K562 (cell line): ENCODE measurements at regions not wholly inside any gene's neighbourhood (a gene's known extent, or its start where the extent isn't known, plus 50 kb on each side); places are given as distances from the start of the nearest gene placed in this dataset.

ENCODE experiments used
- ATAC-seq: fragments of 200-7000 bp; cut with Tn5 transposase; 3 replicates; pipeline ENCODE4 v1.9.1; 2020; ENCODE audit warnings: moderate library complexity
- BruUV-seq: library from RNA; stranded (reverse); fragments of 400-500 nt; replicated peaks from 2 replicates; lab custom pipeline; 2021; lab: Mats Ljungman, UMichigan
- CTCF ChIA-PET: fragments of 300-600 bp; formaldehyde crosslinking; extraction: SDS; loops from one replicate; lab custom pipeline; 2021; ENCODE audit warnings: low intra/inter-chr PET ratio; lab: Yijun Ruan, JAX
- POLR2A ChIA-PET: fragments of 300-600, 350-650 bp; sonication (Branson Sonifier 250); formaldehyde crosslinking; extraction: SDS; loops from one replicate; lab custom pipeline; 2021; ENCODE audit warnings: antibody characterized with exemption, inconsistent platforms; lab: Yijun Ruan, JAX
- DNase-seq, 4 experiments: peaks; one replicate each; pipeline versions ENCODE4 v3.0.0 to v3.0.0-alpha.2; 2011 to 2018; ENCODE audit warnings: low spot score in 3 of 4, mixed read lengths in 3 of 4; ENCODE audit errors: extremely low read depth in 1 of 4
- FAIRE-seq: peaks from 2 replicates; lab custom pipeline; 2011; peaks lifted over from hg19 to GRCh38; lab: Jason Lieb, UNC
- H2AFZ ChIP-seq: 2 replicates; pipeline ENCODE4 v1.6.0; 2011; ENCODE audit warnings: low read depth, low read length, control low read depth, inconsistent platforms
- H3K27ac ChIP-seq: fragments of 200-600 bp; 3 replicates; pipeline ENCODE4 v1.8.0; 2011; ENCODE audit warnings: low read depth, mild to moderate bottlenecking, control low read depth, inconsistent platforms, low read length, moderate library complexity, mixed read lengths; ENCODE audit errors: extremely low read depth
- H3K27me3 ChIP-seq, 2 experiments: fragments of 300-600 bp in 1 of 2; 2 replicates in 1 of 2; 3 replicates in 1 of 2; pipeline versions ENCODE4 v1.6.0 to v1.8.0; 2011; ENCODE audit warnings: inconsistent platforms in 2 of 2, low read length in 2 of 2, mild to moderate bottlenecking in 1 of 2, mixed read lengths in 1 of 2, moderate library complexity in 1 of 2; ENCODE audit not compliant: control insufficient read depth in 2 of 2, insufficient read depth in 2 of 2
- H3K36me3 ChIP-seq: fragments of 300-600 bp; 3 replicates; pipeline ENCODE4 v1.8.0; 2011; ENCODE audit warnings: mild to moderate bottlenecking, low read length, inconsistent platforms; ENCODE audit not compliant: control insufficient read depth, insufficient read depth
- H3K4me1 ChIP-seq, 2 experiments: fragments of 200-600 bp in 1 of 2; replicated peaks in 1 of 2; 2 replicates in 1 of 2; 3 replicates in 1 of 2; pipeline versions ENCODE4 v1.5.1 to v1.8.0; 2011; ENCODE audit warnings: inconsistent platforms in 2 of 2, low read length in 2 of 2, mild to moderate bottlenecking in 1 of 2, mixed read lengths in 1 of 2, moderate library complexity in 1 of 2; ENCODE audit not compliant: control insufficient read depth in 2 of 2, insufficient read depth in 2 of 2
- H3K4me2 ChIP-seq: 2 replicates; pipeline ENCODE4 v1.6.1; 2011; ENCODE audit warnings: low read length, control low read depth, inconsistent platforms, mixed read lengths; ENCODE audit not compliant: insufficient read depth
- H3K4me3 ChIP-seq: fragments of 200-600 bp; sonication (generic), shearing (Covaris generic); 2 replicates; pipeline ENCODE4 v1.5.1; 2016; ENCODE audit warnings: control low read depth, inconsistent platforms
- H3K79me2 ChIP-seq: fragments of 200-600 bp; 3 replicates; pipeline ENCODE4 v1.8.0; 2011; ENCODE audit warnings: low read length, inconsistent platforms; ENCODE audit not compliant: control insufficient read depth, insufficient read depth
- H3K9ac ChIP-seq, 2 experiments: 2 replicates each; pipeline versions ENCODE4 v1.6.0 to v1.6.1; 2011; ENCODE audit warnings: low read depth in 2 of 2, low read length in 2 of 2, control low read depth in 1 of 2, inconsistent platforms in 1 of 2, mild to moderate bottlenecking in 1 of 2, mixed read lengths in 1 of 2; ENCODE audit not compliant: insufficient read depth in 1 of 2
- H3K9me1 ChIP-seq: one replicate; pipeline ENCODE4 v1.6.0; 2011; ENCODE audit warnings: inconsistent platforms, mild to moderate bottlenecking, low read length, moderate library complexity; ENCODE audit not compliant: control insufficient read depth, insufficient read depth
- H3K9me3 ChIP-seq: replicated peaks from 2 replicates; pipeline ENCODE4 v1.5.1; 2011; ENCODE audit warnings: low read depth, low read length, inconsistent platforms; ENCODE audit not compliant: control insufficient read depth, insufficient read depth
- H4K20me1 ChIP-seq: replicated peaks from 2 replicates; pipeline ENCODE4 v1.6.1; 2011; ENCODE audit warnings: low read length, inconsistent platforms, mixed read lengths; ENCODE audit not compliant: control insufficient read depth, insufficient read depth
- ARHGAP35 ChIP-seq: fragments of 450-650 bp; IDR thresholded peaks from 2 replicates; pipeline ENCODE4 v1.6.1; 2018; ENCODE audit not compliant: partially characterized antibody
- CTBP1 ChIP-seq: fragments of 450-650 bp; IDR thresholded peaks from 2 replicates; pipeline ENCODE4 v1.6.1; 2016; ENCODE audit warnings: borderline replicate concordance
- HNRNPLL ChIP-seq: fragments of 200-400 bp; formaldehyde crosslinking; IDR thresholded peaks from 2 replicates; pipeline ENCODE4 v1.6.1; 2017; ENCODE audit warnings: low read length, low read depth, mild to moderate bottlenecking; ENCODE audit not compliant: poor library complexity, severe bottlenecking
- KLF16 ChIP-seq: IDR thresholded peaks from 2 replicates; pipeline ENCODE4 v1.6.1; 2016; ENCODE audit warnings: antibody characterized with exemption
- NELFE ChIP-seq: IDR thresholded peaks from 2 replicates; pipeline ENCODE4 v1.6.1; 2011; ENCODE audit warnings: mild to moderate bottlenecking; ENCODE audit not compliant: insufficient read depth, insufficient read length
- POLR2B ChIP-seq: fragments of 450-650 bp; IDR thresholded peaks from 2 replicates; pipeline ENCODE4 v1.6.1; 2018; ENCODE audit warnings: low read depth; ENCODE audit not compliant: partially characterized antibody
- PTTG1 ChIP-seq: fragments of 450-650 bp; IDR thresholded peaks from 2 replicates; pipeline ENCODE4 v1.6.1; 2016; ENCODE audit warnings: low read depth, mild to moderate bottlenecking, missing genetic modification characterization, missing compliant biosample characterization
- TBP ChIP-seq: optimal IDR thresholded peaks from 2 replicates; pipeline ENCODE3; 2011; ENCODE audit warnings: low read depth, low read length, improper control_type of control experiment
- TSHZ1 ChIP-seq: fragments of 250-450 bp; sonication (Bioruptor Pico); IDR thresholded peaks from 2 replicates; pipeline ENCODE4 v1.4.0; 2020; ENCODE audit warnings: mild to moderate bottlenecking, moderate library complexity
- ZNF431 ChIP-seq: sonication (generic); formaldehyde crosslinking; IDR thresholded peaks from 2 replicates; pipeline ENCODE4 v1.8.0; 2022; ENCODE audit warnings: mild to moderate bottlenecking, missing genetic modification reagents
- ZSCAN29 ChIP-seq: fragments of 450-650 bp; IDR thresholded peaks from 2 replicates; pipeline ENCODE4 v1.6.1; 2017
- WGBS: fragments of 100-300 bp; shearing (Covaris generic); methylation state at CpG from one replicate; pipeline ENCODE4 v1.1.6; 2016; ENCODE audit warnings: low coverage, mixed read lengths; ENCODE audit not compliant: insufficient coverage; ENCODE audit errors: missing lambda C conversion rate; 5-methylcytosine and 5-hydroxymethylcytosine counted together
- in situ Hi-C: fragments of 300-500 bp; cut with MboI; formaldehyde crosslinking; loops from 4 replicates; pipeline ENCODE4 v1.15.0; 2018; ENCODE audit warnings: inconsistent platforms, mixed read lengths
- intact Hi-C: fragments of 100-400 bp; cut with micrococcal nuclease; formaldehyde crosslinking; loops from 2 replicates; pipeline ENCODE4 v1.14.2; 2022

GRCh38 chr18:38473535-38473934, 907.9 kb upstream of the CELF4 start:
- H3K27me3 ChIP-seq = no peaks in the 10 kb centered on the region
- intact Hi-C loops = no loop called here
- no peaks in the 10 kb centered on the region for H3K9me1 ChIP-seq
- in situ Hi-C loops = no loop called here
- no peaks in the 10 kb centered on the region for H3K79me2 ChIP-seq
- POLR2A ChIA-PET = no interaction called here
- DNase-seq (no peak), ATAC-seq (no peak), FAIRE-seq (no peak)
- H2AFZ ChIP-seq = no peak overlapping the region
- CTCF ChIA-PET = no interaction called here
- no peak overlapping the region for H3K4me3 ChIP-seq
- no peaks in the 10 kb centered on the region for H3K36me3 ChIP-seq
- no peak for TF ChIP-seq KLF16
- TF ChIP-seq PTTG1 (tag) = no peak
- no peak for TF ChIP-seq TBP
- H4K20me1 ChIP-seq = no peaks in the 10 kb centered on the region
- H3K9ac ChIP-seq = no peak overlapping the region
- no peak overlapping the region for H3K27ac ChIP-seq
- no TSS peak for BruUV-seq
- H3K4me2 ChIP-seq = no peak overlapping the region
- H3K9me3 ChIP-seq = no peaks in the 10 kb centered on the region; the same call in 1 of the 2 replicates
- 0% methylated on average over 2 of the region's 2 CpGs for WGBS
- H3K4me1 ChIP-seq = no peaks in the 10 kb centered on the region

GRCh38 chr18:38470421-38470820, 904.8 kb upstream of the CELF4 start:
- intact Hi-C loops (no loop called here), in situ Hi-C loops (no loop called here)
- no peaks in the 10 kb centered on the region for H3K36me3 ChIP-seq
- H2AFZ ChIP-seq = no peak overlapping the region
- no peak overlapping the region for H3K9ac ChIP-seq
- ChIA-PET POLR2A (interaction anchor here (0.7 kb wide), 1 partner anchor 707 kb away, joined by 3 read pairs; no protein-coding TSS in a partner anchor), CTCF (no interaction called here)
- H3K27me3 ChIP-seq = no peaks in the 10 kb centered on the region
- ATAC-seq (no peak), DNase-seq (no peak), FAIRE-seq (no peak)
- no peaks in the 10 kb centered on the region for H4K20me1 ChIP-seq
- H3K79me2 ChIP-seq = no peaks in the 10 kb centered on the region
- no peak overlapping the region for H3K4me2 ChIP-seq
- TF ChIP-seq ZNF431 (CRISPR knock-in tag) (no peak), NELFE (no peak), ZSCAN29 (no peak), TSHZ1 (CRISPR knock-in tag) (no peak), CTBP1 (no peak), POLR2B (no peak), ARHGAP35 (no peak), HNRNPLL (no peak)
- no peak overlapping the region for H3K4me3 ChIP-seq
- no peaks in the 10 kb centered on the region for H3K9me1 ChIP-seq
- BruUV-seq = no TSS peak
- H3K4me1 ChIP-seq = no peaks in the 10 kb centered on the region
- H3K9me3 ChIP-seq = no peaks in the 10 kb centered on the region; the same call in 1 of the 2 replicates
- H3K27ac ChIP-seq = no peak overlapping the region
